ENCODE measurements at regions not wholly inside any gene's neighbourhood (a gene's known extent, or its start where the extent isn't known, plus 50 kb on each side); places are given as distances from the start of the nearest gene placed in this dataset.

DNA sequence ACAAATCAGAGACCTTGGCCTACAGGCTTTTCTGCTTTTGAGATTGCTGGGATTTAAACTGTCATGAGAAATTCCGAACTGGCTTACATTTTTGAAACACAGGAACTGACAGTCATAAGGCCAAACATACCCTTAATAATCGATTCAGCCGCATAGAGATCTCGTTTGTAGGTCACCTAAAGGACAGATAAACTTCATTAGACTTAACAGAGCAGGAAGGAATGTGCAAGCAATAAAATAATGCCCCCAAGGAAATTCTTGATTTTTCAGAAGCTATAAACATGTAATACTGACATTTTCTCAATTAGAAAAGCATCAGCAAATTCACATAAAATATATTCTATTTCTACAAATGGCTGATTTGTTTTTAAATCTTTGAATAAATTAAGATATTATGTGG, 120.0 kb downstream of the CRPPA start:
- no peak overlapping the region for H3K4me3 ChIP-seq (ENCODE audit: low read depth, low read length)
- TF ChIP-seq, protein P1, sequence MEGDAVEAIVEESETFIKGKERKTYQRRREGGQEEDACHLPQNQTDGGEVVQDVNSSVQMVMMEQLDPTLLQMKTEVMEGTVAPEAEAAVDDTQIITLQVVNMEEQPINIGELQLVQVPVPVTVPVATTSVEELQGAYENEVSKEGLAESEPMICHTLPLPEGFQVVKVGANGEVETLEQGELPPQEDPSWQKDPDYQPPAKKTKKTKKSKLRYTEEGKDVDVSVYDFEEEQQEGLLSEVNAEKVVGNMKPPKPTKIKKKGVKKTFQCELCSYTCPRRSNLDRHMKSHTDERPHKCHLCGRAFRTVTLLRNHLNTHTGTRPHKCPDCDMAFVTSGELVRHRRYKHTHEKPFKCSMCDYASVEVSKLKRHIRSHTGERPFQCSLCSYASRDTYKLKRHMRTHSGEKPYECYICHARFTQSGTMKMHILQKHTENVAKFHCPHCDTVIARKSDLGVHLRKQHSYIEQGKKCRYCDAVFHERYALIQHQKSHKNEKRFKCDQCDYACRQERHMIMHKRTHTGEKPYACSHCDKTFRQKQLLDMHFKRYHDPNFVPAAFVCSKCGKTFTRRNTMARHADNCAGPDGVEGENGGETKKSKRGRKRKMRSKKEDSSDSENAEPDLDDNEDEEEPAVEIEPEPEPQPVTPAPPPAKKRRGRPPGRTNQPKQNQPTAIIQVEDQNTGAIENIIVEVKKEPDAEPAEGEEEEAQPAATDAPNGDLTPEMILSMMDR (IDR thresholded peaks at IDR 0.05; ENCODE audit: borderline replicate concordance, insufficient read depth, low read depth, low read length) = no peak

DNA sequence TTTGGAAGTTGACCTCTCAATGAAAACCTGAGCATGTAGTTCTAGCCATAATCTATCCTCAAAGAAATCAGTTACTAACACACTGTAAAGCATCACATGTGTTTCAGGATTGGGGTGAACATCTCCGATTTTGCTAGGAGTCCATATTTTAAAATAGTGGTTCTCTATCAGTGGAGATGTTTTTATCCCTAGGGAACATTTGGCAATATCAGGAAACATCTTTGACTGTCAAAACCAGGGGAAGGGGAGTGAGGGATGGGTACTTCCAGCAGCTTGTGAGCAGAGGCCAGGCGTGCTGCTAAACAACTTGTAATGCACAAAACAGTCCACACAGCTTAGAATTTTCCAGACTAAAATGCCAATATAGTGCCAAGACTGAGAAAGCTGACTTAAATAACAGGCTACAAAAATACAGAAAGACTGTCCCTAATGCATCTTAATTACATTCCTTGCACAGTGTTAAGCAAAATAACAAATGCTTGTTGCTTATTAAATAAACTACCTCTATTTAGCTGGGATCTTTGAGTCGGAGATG, 120.9 kb downstream of the CRPPA start:
- TF ChIP-seq, protein P1 (IDR thresholded peaks at IDR 0.05; ENCODE audit: borderline replicate concordance, insufficient read depth, low read depth, low read length) = no peak
- no peak overlapping the region for H3K4me3 ChIP-seq (ENCODE audit: low read depth, low read length)

DNA sequence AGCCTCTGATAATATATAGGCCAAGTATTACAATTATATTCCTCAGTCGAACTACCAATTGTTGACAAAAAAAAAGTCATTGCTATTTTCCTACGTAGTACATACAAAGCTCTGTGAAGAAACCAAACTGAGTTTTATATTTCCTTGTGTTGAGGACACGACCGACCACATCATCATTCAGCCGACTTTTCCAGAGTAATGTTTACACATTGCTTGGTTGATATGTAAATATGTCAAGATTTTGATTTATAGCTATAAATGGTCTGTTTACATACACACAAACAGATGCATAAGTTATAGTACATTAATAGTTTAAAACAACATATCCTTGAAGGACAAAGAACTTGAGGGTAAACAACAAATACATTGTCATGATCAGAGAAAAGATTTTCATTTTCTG, 121.5 kb downstream of the CRPPA start:
- TF ChIP-seq, protein P1 (IDR thresholded peaks at IDR 0.05; ENCODE audit: borderline replicate concordance, insufficient read depth, low read depth, low read length) = no peak
- H3K4me3 ChIP-seq (ENCODE audit: low read depth, low read length) = no peak overlapping the region

DNA sequence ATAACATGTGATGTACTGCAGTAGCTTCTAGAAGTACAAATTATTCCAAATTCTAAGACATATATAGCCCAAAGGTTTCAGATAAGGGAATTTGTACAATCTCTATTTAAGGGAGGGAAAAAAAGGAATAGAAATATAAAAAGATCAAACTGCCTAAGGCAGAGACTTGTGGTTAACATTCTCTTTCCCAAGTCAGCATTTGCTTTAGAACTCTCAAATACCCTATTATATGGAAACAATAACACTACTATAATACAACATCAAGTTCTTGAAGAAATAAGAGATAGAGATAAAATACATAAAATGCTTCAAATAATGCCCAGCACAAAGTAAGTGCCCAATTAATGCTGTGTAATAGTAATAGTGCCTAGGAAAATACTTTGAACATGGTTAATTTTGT, 123.1 kb downstream of the CRPPA start:
- no peak overlapping the region for H3K4me3 ChIP-seq (ENCODE audit: low read depth, low read length)
- TF ChIP-seq, protein P1 (IDR thresholded peaks at IDR 0.05; ENCODE audit: borderline replicate concordance, insufficient read depth, low read depth, low read length) = no peak

DNA sequence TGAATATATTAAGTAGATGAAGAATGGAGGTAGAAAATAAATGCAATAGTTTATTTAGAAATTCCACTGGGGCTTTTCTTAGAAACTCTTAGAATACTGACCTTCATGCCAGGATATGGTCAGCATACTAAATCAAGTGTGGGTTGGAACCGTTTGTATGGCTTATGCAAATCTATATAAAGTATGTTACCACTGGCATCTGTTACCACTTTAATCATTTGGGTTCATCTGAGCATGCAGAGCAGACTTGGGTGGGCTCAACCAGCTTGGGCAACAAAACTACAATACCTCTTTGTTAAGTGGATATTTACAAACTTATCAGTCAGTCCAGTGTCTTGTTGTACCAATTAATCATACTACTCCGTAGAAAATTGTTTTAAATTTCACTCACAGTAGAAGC, 125.8 kb downstream of the CRPPA start:
- no peak overlapping the region for H3K4me3 ChIP-seq (ENCODE audit: low read depth, low read length)
- TF ChIP-seq, protein P1 (IDR thresholded peaks at IDR 0.05; ENCODE audit: borderline replicate concordance, insufficient read depth, low read depth, low read length) = no peak

DNA sequence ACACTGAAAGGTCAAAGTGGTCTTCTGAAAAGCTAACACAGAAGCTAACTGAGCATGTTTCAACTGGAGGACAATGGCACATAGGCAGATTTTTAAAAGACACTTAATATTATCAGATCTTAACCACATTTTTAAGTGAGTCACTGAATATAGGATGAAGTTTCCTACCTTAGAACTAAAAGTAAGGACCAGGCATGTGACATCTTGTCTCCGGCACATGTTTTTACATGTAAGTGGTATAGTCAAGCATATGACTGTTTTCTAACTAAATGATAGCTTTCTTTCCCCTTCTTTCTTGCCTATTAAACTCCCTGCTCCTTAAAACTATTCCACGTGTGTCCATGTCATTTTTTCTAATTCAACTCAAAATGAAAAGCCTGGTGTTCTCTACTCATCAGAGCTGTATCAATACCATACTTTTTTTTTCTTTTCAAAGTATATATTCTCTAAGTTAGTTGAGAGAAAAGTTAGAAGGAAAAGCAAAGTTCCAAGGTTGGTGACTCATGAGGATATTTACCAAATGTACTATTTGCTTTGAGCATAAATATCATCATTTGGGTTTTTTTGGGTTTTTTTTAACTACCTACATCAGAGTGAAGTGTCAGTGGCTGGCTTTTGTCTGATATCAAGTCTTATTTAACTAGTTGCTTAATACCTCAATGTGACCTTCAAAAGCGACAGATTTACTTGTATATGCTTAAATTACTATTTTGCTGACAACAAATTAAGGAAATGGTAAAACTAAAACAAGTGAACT, 127.5 kb downstream of the CRPPA start:
- no peak overlapping the region for H3K4me3 ChIP-seq (ENCODE audit: low read depth, low read length)
- TF ChIP-seq, protein P1 (IDR thresholded peaks at IDR 0.05; ENCODE audit: borderline replicate concordance, insufficient read depth, low read depth, low read length) = no peak

DNA sequence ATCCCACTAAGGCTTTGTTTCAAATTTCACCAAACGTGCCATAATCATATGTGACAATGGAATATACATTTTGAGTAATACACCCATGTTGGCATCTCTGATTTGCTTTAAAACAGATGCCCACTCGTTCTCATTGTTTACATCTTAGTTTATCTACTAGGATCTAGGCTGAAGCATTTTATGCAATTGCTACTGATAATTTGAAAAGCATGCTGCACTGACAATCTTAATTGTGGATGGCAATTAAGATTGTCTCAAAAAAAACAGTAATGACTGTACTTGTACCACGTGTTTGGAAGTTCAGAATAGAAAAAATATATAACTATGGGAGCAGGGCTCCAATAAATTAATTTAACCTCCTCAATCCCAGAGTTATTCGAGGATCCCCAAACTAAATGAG, 136.8 kb downstream of the CRPPA start:
- TF ChIP-seq, protein P1 (IDR thresholded peaks at IDR 0.05; ENCODE audit: borderline replicate concordance, insufficient read depth, low read depth, low read length) = no peak
- no peak overlapping the region for H3K4me3 ChIP-seq (ENCODE audit: low read depth, low read length)

Measured in GM12875 (cell line).